GM21723 (cell line): ENCODE measurements at regions not wholly inside any gene's neighbourhood (a gene's known extent, or its start where the extent isn't known, plus 50 kb on each side); places are given as distances from the start of the nearest gene placed in this dataset.
"Not testable (repeated sequence)": the region's sequence is repeated elsewhere in the genome, so short reads cannot be mapped to it uniquely, and the experiment has no call there.

Experiments
- ATAC-seq: cut with Tn5 transposase; IDR thresholded peaks from one replicate; pipeline ENCODE4 v1.9.1; 2021; ENCODE audit warnings: mild to moderate bottlenecking, moderate library complexity; ENCODE audit not compliant: unreplicated experiment

GRCh38 chr4:167908816-167909215, 183.5 kb upstream of the ANXA10 start:
- no peak for ATAC-seq

DNA sequence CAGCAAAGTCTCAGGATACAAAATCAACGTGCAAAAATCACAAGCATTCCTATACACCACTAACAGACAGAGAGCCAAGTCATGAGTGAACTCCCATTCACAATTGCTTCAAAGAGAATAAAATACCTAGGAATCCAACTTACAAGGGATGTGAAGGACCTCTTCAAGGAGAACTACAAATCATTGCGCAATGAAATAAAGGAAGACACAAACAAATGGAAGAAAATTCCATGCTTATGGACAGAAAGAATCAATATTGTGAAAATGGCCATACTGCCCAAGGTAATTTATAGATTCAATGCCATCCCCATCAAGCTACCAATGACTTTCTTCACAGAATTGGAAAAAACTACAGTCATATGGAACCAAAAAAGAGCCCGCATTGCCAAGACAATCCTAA, 179.8 kb upstream of the ANXA10 start:
- not testable (repeated sequence) for ATAC-seq

- no peak for ATAC-seq
These were observed 174.3 kb upstream of the ANXA10 start for GRCh38 chr4:167918077-167918476.

DNA sequence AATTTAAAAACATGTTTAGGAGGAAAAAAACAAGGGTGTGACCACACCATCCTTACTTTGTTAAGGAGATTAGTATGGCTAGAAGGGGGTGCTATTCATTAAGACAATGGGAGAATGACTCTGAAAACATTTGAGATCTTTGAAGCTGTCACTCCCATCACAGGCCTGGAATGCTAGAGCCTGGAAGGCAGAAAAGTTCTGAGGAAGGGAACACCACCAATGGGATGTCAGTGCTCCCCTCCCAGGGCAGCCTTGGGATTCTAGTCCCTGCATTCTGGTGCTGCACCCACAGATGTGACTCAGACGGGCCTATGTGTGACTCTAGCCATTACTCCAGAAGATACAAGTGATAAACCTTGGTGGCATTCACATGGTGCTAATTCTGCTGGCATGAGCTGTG, 162.2 kb upstream of the ANXA10 start:
- no peak for ATAC-seq

- no peak for ATAC-seq
These were observed 158.1 kb upstream of the ANXA10 start for GRCh38 chr4:167934216-167934615.

DNA sequence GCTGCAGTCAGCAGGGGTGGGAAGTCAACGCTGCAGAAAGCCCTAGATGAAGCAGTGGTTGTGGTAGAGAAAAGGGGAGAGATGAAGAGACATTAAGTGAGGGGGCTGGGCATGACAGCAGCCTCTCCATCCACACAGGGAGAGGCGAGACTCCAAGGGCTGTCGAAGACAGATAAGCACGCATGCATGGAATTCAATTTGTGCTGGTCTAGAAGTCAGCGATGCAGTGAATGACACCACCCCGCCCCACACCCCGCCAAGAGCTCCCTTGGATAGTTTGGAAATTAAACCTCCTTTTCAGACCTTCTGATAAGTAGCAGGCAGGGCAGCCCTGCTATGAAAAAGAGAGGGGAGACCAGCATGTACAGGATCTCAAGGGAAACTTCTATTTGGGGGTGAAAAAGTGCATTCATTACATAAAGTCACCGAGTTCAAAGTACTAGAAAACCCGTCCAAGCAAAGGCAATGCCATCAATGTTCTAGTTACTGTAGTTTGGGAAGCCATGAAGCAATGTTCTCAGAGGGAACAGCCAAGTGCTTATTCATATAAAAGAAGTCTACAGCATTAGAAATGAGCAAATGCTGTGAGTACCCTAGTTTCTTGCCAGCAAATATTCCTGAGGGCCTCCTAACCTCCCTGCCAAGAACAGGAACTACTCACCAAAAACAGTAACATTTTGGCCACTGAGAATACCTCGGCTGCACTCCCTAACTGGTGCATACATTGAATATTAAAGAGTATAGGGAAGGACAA, 152.3 kb upstream of the ANXA10 start:
- no peak for ATAC-seq

- ATAC-seq = no peak
These were observed 148.3 kb upstream of the ANXA10 start for GRCh38 chr4:167943872-167944505.

DNA sequence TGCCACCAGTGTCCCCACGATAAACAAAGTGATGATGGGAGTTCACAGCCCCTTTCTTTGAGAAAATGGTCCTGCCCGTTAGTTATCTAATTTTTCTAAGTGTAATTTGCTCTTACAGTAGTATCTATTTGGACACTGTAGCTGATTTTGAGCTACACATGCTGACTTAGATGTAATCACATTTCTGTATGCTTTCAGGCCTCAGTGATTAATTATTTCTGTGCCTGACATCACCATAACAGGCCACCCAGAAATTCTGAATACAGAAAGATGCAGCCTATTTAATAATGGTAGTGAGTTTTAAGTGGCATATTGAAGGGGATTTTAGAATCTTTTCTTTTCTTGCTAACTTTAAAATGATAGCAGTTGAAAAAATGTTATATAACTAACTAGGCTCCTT, 147.6 kb upstream of the ANXA10 start:
- ATAC-seq = no peak

DNA sequence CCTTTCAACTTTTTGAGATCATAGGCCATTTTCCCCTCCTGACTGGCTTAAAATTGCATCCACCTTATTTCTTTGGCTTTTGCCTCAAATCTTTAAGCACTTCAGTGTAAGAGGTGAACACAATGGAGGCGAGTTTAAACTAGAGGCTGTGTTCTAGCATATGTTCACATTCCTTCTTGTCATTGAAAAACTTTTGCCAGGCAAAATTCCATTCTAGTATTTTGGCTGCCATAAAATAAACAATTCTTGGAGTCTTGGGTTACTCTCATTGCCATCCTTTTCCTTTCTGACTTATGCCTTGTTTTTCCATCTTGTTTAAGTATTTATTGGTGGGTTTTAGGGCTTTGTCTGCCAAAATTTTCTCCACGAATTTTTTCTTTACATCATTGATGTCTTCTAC, 137.3 kb upstream of the ANXA10 start:
- no peak for ATAC-seq

GRCh38 chr4:167956676-167957075, 135.7 kb upstream of the ANXA10 start:
- ATAC-seq = no peak

GRCh38 chr4:167964766-167965373, 127.5 kb upstream of the ANXA10 start:
- ATAC-seq = no peak

GRCh38 chr4:167966143-167966542, 126.2 kb upstream of the ANXA10 start:
- no peak for ATAC-seq

DNA sequence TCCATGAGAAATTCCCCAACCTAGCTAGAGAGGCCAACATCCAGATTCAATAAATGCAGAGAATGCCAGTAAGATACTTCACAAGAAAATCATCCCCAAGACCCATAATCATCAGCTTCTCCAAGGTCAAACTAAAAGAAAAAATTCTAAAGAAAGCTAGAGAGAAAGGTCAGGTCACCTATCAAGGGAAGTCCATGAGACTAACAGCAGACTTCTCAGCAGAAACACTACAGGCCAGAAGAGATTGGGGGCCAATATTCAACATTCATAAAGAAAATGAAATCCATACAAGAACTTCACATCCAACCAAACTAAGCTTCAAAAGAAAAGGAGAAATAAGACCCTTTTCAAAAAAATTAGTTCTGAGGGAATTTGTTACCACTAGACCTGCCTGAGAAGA, 118.8 kb upstream of the ANXA10 start:
- no peak for ATAC-seq

DNA sequence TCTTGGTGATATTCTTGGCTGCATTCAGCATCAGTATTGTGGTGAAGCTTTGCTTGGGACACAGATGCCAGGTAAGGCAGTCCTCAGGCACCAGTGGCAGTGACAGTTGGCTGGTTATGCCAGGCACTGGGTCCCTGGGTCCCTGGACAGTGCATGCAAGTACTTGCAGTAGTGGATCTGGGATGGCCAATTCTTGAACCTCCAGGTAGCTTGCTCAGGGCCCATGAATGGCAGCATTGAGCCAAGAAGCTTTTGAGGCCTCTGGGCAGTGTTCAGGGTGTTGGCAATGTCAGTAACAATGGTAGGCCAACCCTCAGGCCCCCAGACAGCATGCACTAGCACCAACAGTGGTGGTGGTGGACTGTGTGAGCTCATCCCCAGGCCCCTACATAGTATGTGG, 106.8 kb upstream of the ANXA10 start:
- no peak for ATAC-seq

DNA sequence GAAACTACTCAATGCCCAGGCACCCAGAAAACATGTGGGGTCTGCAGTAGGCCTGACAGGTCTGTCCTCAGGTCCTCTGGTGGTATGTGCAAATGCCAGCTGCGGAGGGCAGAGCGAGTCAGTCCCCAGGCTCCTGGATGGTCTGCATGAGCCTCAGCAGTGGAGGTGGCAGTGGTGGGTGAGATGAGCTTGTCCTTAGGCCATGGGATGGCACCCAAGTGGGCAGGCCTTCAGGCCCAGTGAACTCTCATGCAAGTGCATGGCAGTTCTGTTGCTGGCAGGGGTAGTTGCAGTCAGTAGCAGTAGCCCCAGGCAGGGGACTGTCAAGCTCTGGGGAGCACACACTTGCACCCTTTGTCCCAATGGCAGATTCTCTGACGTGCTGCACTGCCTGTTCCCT, 106.3 kb upstream of the ANXA10 start:
- no peak for ATAC-seq

DNA sequence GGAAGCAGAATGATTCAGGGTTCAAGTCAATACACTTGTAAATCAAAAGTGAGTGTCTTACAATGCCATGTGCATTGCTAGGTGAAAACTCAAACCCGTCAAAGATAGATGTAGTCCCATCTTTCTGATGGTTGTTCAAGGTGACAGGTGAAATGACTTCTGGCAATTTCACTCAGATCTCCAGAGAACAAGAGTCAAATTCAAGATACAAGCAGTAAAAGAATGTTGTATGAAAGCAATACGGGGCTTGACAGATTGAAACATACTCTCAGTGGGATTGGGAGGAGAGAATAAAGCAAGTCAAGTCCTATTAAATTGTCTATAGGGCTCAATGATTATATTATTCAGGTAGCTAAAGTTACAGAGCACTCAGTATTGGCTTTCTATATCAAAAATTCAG, 105.1 kb upstream of the ANXA10 start:
- ATAC-seq = no peak

GRCh38 chr4:167989815-167990214, 102.5 kb upstream of the ANXA10 start:
- ATAC-seq = no peak

DNA sequence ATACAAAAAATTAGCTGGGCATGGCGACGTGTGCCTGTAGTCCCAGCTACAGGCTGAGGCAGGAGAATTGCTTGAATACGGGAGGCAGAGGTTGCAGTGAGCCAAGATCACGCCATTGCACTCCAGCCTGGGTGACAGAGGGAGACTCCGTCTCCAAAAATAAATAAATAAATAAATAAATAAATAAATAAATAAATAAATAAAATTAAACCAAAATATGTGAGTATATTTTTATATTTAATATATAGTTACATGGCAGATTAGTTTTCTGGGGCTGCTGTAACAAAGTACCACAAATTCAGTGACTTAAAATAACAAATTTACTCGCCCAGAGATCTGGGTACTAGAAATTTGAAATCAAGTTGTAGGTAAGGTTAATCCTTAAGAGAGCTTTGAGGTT, 84.2 kb upstream of the ANXA10 start:
- not testable (repeated sequence) for ATAC-seq

GRCh38 chr4:168019019-168019651, 73.2 kb upstream of the ANXA10 start:
- ATAC-seq = no peak

- ATAC-seq = no peak
These were observed 72.4 kb upstream of the ANXA10 start for GRCh38 chr4:168019921-168020320.

GRCh38 chr4:168021666-168022065, 70.7 kb upstream of the ANXA10 start:
- no peak for ATAC-seq

GRCh38 chr4:168028568-168028967, 63.8 kb upstream of the ANXA10 start:
- no peak for ATAC-seq
